Astrocyte (in vitro differentiated cells and primary cell): ENCODE measurements at regions not wholly inside any gene's neighbourhood (a gene's known extent, or its start where the extent isn't known, plus 50 kb on each side); places are given as distances from the start of the nearest gene placed in this dataset.
"Not testable (repeated sequence)": the region's sequence is repeated elsewhere in the genome, so short reads cannot be mapped to it uniquely, and the experiment has no call there.

Source experiments
- DNase-seq: peaks from one replicate; pipeline ENCODE4 v3.0.0-alpha.2; 2010; ENCODE audit warnings: low read depth
- FAIRE-seq: peaks from 2 replicates; lab custom pipeline; 2011; peaks lifted over from hg19 to GRCh38; lab: Jason Lieb, UNC
- H2AFZ ChIP-seq: 2 replicates; pipeline ENCODE4 v1.6.0; 2012; ENCODE audit warnings: low read depth, low read length, inconsistent platforms
- H3K27ac ChIP-seq: 2 replicates; pipeline ENCODE4 v1.5.1; 2011; ENCODE audit warnings: low read depth, low read length, inconsistent platforms
- H3K27me3 ChIP-seq: 2 replicates; pipeline ENCODE4 v1.6.0; 2011; ENCODE audit warnings: low read length, inconsistent platforms; ENCODE audit not compliant: insufficient read depth
- H3K36me3 ChIP-seq: 2 replicates; pipeline ENCODE4 v1.5.1; 2011; ENCODE audit warnings: low read length, inconsistent platforms; ENCODE audit not compliant: insufficient read depth
- H3K4me1 ChIP-seq: 2 replicates; pipeline ENCODE4 v1.5.1; 2011; ENCODE audit warnings: low read length, inconsistent platforms; ENCODE audit not compliant: insufficient read depth
- H3K4me2 ChIP-seq: 2 replicates; pipeline ENCODE4 v1.6.0; 2012; ENCODE audit warnings: low read length, inconsistent platforms
- H3K4me3 ChIP-seq: 2 replicates; pipeline ENCODE4 v1.5.1; 2011; ENCODE audit warnings: low read depth, mild to moderate bottlenecking, low read length, inconsistent platforms; ENCODE audit not compliant: insufficient read depth
- H3K79me2 ChIP-seq: 2 replicates; pipeline ENCODE4 v1.6.0; 2012; ENCODE audit warnings: mild to moderate bottlenecking, low read length, inconsistent platforms; ENCODE audit not compliant: insufficient read depth
- H3K9ac ChIP-seq: 2 replicates; pipeline ENCODE4 v1.6.0; 2012; ENCODE audit warnings: mild to moderate bottlenecking, low read length, inconsistent platforms
- H3K9me3 ChIP-seq: 2 replicates; pipeline ENCODE4 v1.5.1; 2012; ENCODE audit warnings: low read depth, mild to moderate bottlenecking, low read length, inconsistent platforms; ENCODE audit not compliant: insufficient read depth
- H4K20me1 ChIP-seq: 2 replicates; pipeline ENCODE4 v1.6.0; 2012; ENCODE audit warnings: low read length, inconsistent platforms; ENCODE audit not compliant: insufficient read depth
- H3K27ac Mint-ChIP-seq: one replicate; pipeline ENCODE4 v1.8.0; 2021; ENCODE audit warnings: mild to moderate bottlenecking, mixed read lengths; ENCODE audit not compliant: unreplicated experiment
- H3K27me3 Mint-ChIP-seq: one replicate; pipeline ENCODE4 v1.8.0; 2021; ENCODE audit warnings: low read depth, mixed read lengths; ENCODE audit not compliant: unreplicated experiment
- H3K36me3 Mint-ChIP-seq: one replicate; pipeline ENCODE4 v1.8.0; 2021; ENCODE audit warnings: low read depth, mixed read lengths; ENCODE audit not compliant: unreplicated experiment
- H3K4me1 Mint-ChIP-seq: one replicate; pipeline ENCODE4 v1.8.0; 2021; ENCODE audit warnings: low read depth, mixed read lengths; ENCODE audit not compliant: unreplicated experiment
- H3K4me3 Mint-ChIP-seq: one replicate; pipeline ENCODE4 v1.8.0; 2021; ENCODE audit warnings: mild to moderate bottlenecking, moderate library complexity, mixed read lengths; ENCODE audit not compliant: unreplicated experiment
- H3K9me3 Mint-ChIP-seq: one replicate; pipeline ENCODE4 v1.8.0; 2021; ENCODE audit warnings: mild to moderate bottlenecking, mixed read lengths; ENCODE audit not compliant: unreplicated experiment
- CTCF ChIP-seq: IDR thresholded peaks from 2 replicates; pipeline ENCODE4 v1.5.1; 2011; ENCODE audit warnings: low read depth, mild to moderate bottlenecking, inconsistent platforms, low read length, moderate library complexity; ENCODE audit not compliant: insufficient read depth
- EZH2 ChIP-seq: IDR thresholded peaks from 2 replicates; pipeline ENCODE4 v1.6.1; 2012; ENCODE audit warnings: mild to moderate bottlenecking, low read length, inconsistent platforms; ENCODE audit not compliant: insufficient read depth

DNA sequence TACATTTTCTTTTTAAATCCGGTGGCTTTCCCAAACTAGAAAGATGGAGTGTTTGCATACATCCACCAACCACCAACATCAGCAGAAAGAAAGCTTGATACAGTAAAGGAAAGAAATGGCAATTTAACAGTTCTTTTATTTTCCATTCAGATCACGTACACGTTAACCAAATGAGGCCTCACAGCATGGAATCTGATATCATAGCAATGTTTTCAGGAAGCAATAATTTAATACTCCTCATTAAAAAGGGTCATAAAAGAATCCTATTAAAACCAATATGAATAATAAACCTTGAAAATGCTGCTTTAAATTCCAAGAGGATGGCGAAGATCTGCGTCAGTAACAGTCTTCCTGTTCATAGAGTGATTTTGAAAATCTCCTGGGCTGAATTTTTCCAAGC is 1562.1 kb downstream of the KHDRBS2 start:
- not testable (repeated sequence) for H3K4me2 ChIP-seq, H3K9ac ChIP-seq, H3K4me3 ChIP-seq, H3K4me3 Mint-ChIP-seq, H3K27me3 ChIP-seq, DNase-seq, H3K36me3 ChIP-seq, H3K4me1 ChIP-seq, H3K9me3 ChIP-seq, FAIRE-seq, H3K27ac Mint-ChIP-seq, H4K20me1 ChIP-seq, H3K36me3 Mint-ChIP-seq, H3K79me2 ChIP-seq, H3K27ac ChIP-seq, H2AFZ ChIP-seq, H3K27me3 Mint-ChIP-seq, H3K9me3 Mint-ChIP-seq, H3K4me1 Mint-ChIP-seq

DNA sequence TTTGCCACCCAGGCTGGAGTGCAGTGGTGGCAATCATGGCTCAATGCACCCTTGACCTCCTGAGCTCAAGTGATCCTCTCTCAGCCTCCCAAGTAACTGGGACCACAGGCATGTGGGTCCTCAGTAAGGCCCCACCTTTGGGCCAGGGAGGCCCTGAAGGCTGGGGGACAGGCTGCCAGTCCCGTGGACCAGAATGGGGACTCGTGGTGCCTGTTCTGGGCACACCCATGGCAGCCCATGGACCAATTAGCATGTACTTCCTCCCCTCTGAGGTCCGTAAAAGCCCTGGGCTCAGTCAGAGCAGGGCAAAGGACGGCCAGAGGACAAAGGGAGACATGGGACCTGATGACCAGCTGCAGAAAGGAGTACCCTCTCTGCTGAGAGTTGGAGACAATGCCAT is 1590.8 kb downstream of the KHDRBS2 start:
- H3K27me3 Mint-ChIP-seq = no peaks in the 10 kb centered on the region
- peaks cover 2% of the 10 kb centered on the region for H3K9me3 Mint-ChIP-seq
- H2AFZ ChIP-seq = no peak overlapping the region
- H3K27ac Mint-ChIP-seq = no peak overlapping the region
- no peak overlapping the region for H3K4me2 ChIP-seq
- H3K9ac ChIP-seq = no peak overlapping the region
- H3K4me1 Mint-ChIP-seq = no peaks in the 10 kb centered on the region
- H3K36me3 ChIP-seq = no peaks in the 10 kb centered on the region
- DNase-seq = no peak
- no peak overlapping the region for H3K4me3 Mint-ChIP-seq
- TF ChIP-seq EZH2 (no peak), CTCF (no peak)
- H3K9me3 ChIP-seq = peaks cover 9% of the 10 kb centered on the region
- no peak overlapping the region for H3K27ac ChIP-seq
- H3K27me3 ChIP-seq = no peaks in the 10 kb centered on the region
- no peak for FAIRE-seq
- no peaks in the 10 kb centered on the region for H3K36me3 Mint-ChIP-seq
- H3K4me3 ChIP-seq = no peak overlapping the region
- H3K79me2 ChIP-seq = no peaks in the 10 kb centered on the region
- no peaks in the 10 kb centered on the region for H3K4me1 ChIP-seq
- H4K20me1 ChIP-seq = no peaks in the 10 kb centered on the region

DNA sequence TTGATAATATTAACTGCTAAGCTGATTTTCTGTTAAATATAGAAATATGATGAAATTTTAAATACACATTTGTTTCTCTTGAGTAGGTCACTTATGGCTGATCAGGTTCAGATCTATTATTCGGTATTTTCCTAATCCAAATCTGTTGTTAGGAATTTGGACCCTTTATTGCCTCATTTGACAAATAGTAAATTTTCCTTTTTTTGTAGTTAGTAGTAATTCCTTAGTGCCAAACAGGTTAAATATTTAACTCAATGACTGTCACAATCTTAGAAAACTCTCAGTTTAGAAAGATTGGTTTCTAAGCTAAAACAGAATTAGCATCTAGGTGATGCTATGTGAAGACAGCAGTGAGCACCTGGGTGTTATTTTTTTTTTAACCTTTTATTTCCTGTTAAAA is 1598.9 kb downstream of the KHDRBS2 start:
- Histone ChIP-seq H2AFZ (no peak overlapping the region), H3K4me3 (no peak overlapping the region), H4K20me1 (no peaks in the 10 kb centered on the region), H3K4me1 (no peaks in the 10 kb centered on the region), H3K36me3 (no peaks in the 10 kb centered on the region), H3K27me3 (no peaks in the 10 kb centered on the region), H3K79me2 (no peaks in the 10 kb centered on the region), H3K4me2 (no peak overlapping the region), H3K27ac (no peak overlapping the region), H3K9ac (no peak overlapping the region), H3K9me3 (no peaks in the 10 kb centered on the region)
- Mint-ChIP-seq H3K27me3 (no peaks in the 10 kb centered on the region), H3K4me1 (no peaks in the 10 kb centered on the region), H3K27ac (no peak overlapping the region), H3K9me3 (no peaks in the 10 kb centered on the region), H3K36me3 (no peaks in the 10 kb centered on the region), H3K4me3 (no peak overlapping the region)
- DNase-seq (no peak), FAIRE-seq (no peak)
- TF ChIP-seq CTCF = no peak
- TF ChIP-seq EZH2 = no peak
